Hematopoietic multipotent progenitor cell (in vitro differentiated cells): ENCODE measurements at regions not wholly inside any gene's neighbourhood (a gene's known extent, or its start where the extent isn't known, plus 50 kb on each side); places are given as distances from the start of the nearest gene placed in this dataset.

Source experiments
- DNase-seq, 3 donors: peaks; one replicate each; pipeline ENCODE4 v3.0.0-alpha.2; 2011 to 2015; ENCODE audit warnings: low read depth in 2 of 3, low spot score in 2 of 3

DNA sequence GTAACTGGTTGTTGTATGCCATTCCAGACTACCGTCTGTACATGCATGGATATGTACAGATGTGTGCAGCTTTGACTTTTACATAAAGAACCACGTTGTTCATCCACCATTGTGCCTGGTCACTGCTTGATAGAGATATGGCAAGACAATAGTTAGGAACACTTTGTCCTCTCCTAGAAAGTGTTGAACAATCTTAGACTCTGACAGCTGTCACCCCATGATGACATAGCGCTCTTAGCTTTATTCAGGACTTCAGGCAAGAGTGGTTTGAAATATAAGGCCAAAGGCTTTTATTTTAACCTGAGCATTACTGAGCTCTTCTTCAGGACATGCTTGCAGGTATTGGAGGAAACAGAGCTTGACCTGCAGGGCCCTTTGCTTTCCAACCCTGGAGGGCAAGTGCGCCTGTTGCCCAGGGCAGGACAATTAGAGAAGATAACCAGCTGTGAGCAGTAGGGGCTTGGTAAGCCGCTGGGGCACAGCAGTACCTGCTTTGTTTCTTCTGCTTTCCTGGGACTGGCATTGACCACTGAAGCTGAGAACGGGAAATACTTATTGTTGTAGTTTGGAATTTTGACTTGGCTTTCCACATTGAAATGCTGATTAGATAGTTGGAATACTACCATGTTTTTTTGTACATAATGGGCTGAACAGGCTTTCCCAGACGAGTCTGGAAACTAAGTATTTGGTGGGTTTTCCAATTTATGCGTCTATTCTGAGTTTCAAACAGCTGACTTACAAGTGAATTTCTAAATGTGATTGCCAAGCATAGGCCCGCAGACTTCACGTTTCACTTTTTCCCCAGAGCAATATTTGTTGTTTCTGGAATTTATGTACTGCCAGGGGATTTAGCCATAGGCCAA lies 51.1 kb downstream of the GARRE1 start:
- no peak for DNase-seq

- no peak for DNase-seq
Observed at GRCh38 chr19:34306213-34306661, 51.9 kb downstream of the GARRE1 start.

GRCh38 chr19:34306824-34307223 lies 52.5 kb downstream of the GARRE1 start:
- no peak for DNase-seq

DNA sequence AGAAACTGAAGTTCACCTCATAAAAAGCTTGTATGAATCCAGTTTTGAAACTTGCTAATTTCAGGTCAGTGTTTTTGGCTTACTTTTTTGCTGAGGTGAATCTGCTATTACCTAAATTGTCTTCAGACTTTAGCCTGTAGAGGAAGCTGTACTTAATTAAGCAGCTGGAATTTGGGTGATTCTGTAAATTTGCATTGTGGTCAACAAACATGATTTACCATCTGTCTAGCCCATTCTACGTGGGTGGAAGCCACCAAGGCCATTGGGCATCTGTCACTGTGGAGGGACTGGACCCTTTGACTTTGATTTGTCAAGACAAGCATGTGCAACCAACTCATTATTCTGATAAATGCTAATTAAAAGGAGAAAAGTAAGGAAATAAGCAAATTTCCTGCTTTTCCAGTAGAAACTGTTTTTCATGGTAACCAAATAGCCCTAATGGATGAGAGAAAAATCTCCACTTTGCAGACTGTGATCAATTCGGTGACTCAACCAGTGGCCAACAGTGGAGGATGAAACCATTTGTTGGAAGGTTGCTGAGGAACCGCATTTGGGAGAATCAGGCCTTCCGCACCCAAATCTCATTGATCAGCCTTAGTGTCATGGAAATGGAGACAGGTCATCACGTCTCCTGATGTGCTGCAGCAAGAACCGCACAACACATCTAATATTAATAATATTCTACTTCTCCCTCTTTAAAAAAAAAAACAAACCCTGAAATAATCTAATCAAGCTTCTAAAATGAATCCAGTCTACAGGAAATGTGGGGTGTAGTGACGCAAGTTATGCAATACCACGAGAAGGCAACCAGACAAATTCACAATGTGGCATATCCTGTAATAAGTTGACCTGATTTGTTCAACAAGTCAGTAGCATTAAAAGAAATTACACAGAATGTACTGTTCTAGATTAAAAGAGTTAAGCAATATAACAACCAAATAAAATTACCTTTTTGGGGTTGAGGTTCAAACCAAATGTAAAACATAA lies 54.3 kb downstream of the GARRE1 start:
- peak in 2 of 3 donors; percentile 5 to 15 for DNase-seq

DNA sequence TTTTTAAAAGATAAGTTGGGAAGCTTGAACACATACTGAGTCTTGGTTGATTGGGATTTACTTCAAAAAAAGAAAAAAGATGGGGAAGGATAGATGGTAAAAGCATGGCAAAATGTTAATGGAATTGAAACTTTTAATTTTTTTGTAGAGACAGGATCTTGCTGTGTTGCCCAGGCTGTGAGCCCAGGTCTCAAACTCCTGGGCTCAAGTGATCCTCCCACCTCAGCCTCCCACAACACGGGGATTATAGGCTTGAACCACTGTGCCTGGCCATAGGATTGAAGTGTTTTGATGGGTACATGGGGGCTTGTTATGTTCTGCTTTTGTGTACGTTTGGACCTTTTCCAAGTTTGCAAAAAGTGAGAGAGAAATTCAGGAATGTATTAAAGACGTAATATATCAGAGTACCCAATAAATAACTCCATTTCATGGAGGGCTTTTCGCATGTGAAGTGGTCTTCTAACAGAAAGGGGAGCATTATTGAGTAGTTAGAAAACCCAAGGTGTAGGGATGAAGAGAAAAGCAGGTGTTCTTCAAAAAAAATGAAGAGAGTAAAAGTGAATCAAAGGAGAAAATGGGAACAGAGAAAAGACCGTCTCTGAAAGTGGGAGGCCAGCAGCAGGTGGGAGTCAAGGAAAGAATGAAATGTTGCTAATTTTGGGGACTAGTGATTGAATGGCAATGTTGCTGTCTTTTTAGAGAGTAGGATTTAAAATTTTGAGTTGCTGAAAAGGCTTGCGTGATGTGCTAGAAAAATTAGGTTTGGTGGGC lies 55.2 kb downstream of the GARRE1 start:
- DNase-seq = no peak

- DNase-seq = no peak
Observed at GRCh38 chr19:34310494-34310981, 54.5 kb upstream of the GPI start.

- no peak for DNase-seq
Observed at GRCh38 chr19:34313188-34313587, 51.8 kb upstream of the GPI start.

DNA sequence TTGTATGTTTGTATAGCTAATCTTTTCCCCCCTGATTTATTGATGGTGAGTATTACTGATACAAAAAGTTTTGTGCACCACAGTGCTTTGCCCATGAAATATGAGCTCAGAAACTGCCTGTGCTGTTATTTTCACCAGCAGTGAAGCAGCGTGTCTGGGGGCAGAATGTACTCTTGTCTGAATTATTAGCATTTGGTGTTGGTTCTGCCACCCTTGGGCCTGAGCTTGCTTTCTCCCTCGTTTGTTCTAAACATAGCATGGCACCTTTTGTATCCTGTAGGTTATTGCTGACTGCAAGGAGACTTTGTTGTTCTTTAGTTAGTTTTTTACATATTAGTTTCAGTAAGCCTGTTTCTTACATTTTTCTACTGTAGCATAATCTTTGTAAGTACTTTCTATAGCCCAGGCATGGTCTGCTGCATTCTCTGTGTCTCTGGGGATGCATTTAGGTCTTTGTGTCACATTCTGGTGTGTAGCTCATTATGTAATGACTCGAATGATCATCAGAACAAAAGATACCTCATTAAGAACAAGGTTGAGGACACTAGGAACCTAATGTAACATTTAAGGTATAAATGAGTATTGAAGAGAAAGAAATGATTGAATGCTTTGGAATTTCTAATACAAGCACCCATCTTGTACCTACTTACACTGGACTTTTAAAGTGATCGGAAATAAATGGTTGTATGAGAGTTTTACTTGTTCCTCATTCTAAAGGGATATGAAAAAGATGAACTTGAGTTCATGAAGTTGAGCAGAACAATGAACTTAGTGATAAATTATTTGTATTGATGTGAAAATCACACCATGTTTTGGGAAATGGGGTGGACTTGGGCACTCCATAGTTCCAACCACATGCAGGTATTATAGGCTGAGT lies 50.3 kb upstream of the GPI start:
- DNase-seq = no peak
